ENCODE measurements at regions not wholly inside any gene's neighbourhood (a gene's known extent, or its start where the extent isn't known, plus 50 kb on each side); places are given as distances from the start of the nearest gene placed in this dataset.

DNA sequence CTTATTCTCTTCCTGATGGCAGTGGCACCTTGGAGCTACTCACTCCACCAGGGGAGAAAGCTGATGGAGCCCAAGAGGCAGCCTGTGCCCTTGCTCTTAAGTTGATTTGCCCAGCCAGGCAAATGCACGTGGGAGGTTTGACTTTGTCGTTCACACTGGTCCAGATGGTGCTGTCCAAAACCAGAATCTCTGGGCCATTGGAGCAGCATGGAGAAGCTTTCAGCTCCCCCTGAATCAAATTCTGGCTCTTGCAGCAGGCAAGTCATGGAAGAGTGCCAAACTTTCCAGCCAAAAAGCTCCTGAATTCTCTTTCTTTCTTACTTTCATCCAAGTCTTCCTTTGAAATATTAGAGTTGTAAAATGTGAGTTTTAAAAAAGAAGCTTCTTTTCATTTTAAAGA is 970.4 kb downstream of the RPA4 start:
- H3K4me1 ChIP-seq (ENCODE audit: control insufficient read depth, insufficient read depth, low read length): no peaks in the 10 kb centered on the region
- H3K9me3 ChIP-seq (ENCODE audit: control insufficient read depth, insufficient read depth, low read depth, low read length): no peaks in the 10 kb centered on the region
- ATAC-seq (no peak), DNase-seq (ENCODE audit: low read depth, low spot score) (no peak)
- H3K27me3 ChIP-seq (ENCODE audit: control insufficient read depth, insufficient read depth, low read length): no peaks in the 10 kb centered on the region
- BruUV-seq (replicated peaks): no TSS peak
- CTCF ChIA-PET: no interaction called here
- TF ChIP-seq TCF7L2 (IDR thresholded peaks at IDR 0.05; ENCODE audit: low read depth, low read length) (no peak), SIN3A (IDR thresholded peaks at IDR 0.05; ENCODE audit: borderline replicate concordance, insufficient read depth, low read depth, low read length) (no peak), POLR2AphosphoS5 (IDR thresholded peaks at IDR 0.05; ENCODE audit: low read depth, low read length) (no peak)
- TF ChIP-seq, protein P1, sequence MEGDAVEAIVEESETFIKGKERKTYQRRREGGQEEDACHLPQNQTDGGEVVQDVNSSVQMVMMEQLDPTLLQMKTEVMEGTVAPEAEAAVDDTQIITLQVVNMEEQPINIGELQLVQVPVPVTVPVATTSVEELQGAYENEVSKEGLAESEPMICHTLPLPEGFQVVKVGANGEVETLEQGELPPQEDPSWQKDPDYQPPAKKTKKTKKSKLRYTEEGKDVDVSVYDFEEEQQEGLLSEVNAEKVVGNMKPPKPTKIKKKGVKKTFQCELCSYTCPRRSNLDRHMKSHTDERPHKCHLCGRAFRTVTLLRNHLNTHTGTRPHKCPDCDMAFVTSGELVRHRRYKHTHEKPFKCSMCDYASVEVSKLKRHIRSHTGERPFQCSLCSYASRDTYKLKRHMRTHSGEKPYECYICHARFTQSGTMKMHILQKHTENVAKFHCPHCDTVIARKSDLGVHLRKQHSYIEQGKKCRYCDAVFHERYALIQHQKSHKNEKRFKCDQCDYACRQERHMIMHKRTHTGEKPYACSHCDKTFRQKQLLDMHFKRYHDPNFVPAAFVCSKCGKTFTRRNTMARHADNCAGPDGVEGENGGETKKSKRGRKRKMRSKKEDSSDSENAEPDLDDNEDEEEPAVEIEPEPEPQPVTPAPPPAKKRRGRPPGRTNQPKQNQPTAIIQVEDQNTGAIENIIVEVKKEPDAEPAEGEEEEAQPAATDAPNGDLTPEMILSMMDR (IDR thresholded peaks at IDR 0.05): no peak
- TF ChIP-seq, protein P2, sequence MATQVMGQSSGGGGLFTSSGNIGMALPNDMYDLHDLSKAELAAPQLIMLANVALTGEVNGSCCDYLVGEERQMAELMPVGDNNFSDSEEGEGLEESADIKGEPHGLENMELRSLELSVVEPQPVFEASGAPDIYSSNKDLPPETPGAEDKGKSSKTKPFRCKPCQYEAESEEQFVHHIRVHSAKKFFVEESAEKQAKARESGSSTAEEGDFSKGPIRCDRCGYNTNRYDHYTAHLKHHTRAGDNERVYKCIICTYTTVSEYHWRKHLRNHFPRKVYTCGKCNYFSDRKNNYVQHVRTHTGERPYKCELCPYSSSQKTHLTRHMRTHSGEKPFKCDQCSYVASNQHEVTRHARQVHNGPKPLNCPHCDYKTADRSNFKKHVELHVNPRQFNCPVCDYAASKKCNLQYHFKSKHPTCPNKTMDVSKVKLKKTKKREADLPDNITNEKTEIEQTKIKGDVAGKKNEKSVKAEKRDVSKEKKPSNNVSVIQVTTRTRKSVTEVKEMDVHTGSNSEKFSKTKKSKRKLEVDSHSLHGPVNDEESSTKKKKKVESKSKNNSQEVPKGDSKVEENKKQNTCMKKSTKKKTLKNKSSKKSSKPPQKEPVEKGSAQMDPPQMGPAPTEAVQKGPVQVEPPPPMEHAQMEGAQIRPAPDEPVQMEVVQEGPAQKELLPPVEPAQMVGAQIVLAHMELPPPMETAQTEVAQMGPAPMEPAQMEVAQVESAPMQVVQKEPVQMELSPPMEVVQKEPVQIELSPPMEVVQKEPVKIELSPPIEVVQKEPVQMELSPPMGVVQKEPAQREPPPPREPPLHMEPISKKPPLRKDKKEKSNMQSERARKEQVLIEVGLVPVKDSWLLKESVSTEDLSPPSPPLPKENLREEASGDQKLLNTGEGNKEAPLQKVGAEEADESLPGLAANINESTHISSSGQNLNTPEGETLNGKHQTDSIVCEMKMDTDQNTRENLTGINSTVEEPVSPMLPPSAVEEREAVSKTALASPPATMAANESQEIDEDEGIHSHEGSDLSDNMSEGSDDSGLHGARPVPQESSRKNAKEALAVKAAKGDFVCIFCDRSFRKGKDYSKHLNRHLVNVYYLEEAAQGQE (IDR thresholded peaks at IDR 0.05; ENCODE audit: insufficient read depth in 1 of 2, low read depth in 2 of 2, low read length in 1 of 2): no peak
- H3K27ac ChIP-seq (ENCODE audit: low read length): no peak overlapping the region
- in situ Hi-C loops (cut with HindIII; ENCODE audit: low pct_unique_long_range_greater_than_20kb, low sequenced_read_pairs): no loop called here
- no peaks in the 10 kb centered on the region for H3K36me3 ChIP-seq (ENCODE audit: control insufficient read depth, insufficient read depth, low read length)
- no peak overlapping the region for H3K4me3 ChIP-seq (ENCODE audit: low read depth in 2 of 2, low read length in 2 of 2)
- POLR2A ChIA-PET: interaction anchor here (0.6 kb wide), 1 partner anchor 468 kb away, joined by 3 read pairs; no protein-coding TSS in a partner anchor
- intact Hi-C loops (cut with micrococcal nuclease; ENCODE audit: unreplicated experiment): no loop called here

DNA sequence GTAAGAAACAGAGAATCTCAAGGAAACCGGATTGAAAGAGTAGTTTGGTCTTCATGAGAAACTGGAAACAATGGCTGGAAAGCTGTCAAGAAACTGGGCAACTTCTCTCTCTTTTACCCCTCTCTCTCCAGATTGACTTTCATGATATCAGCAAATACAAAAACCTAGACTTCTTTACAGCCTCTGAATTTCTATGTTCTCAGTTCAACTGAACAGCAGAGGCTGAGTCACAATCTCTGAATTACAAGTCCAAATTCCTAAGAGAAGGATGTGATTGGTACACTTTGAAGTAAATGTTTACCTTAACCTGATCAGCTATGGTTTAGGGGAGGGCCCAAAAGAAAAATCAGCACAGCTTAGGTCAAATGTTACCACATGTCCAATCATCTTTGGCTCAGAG is 974.9 kb downstream of the RPA4 start:
- no peaks in the 10 kb centered on the region for H3K9me3 ChIP-seq (ENCODE audit: control insufficient read depth, insufficient read depth, low read depth, low read length)
- in situ Hi-C loops (cut with HindIII; ENCODE audit: low pct_unique_long_range_greater_than_20kb, low sequenced_read_pairs): no loop called here

More for the DNA sequence above, 974.9 kb downstream of the RPA4 start:
- no peaks in the 10 kb centered on the region for H3K4me1 ChIP-seq (ENCODE audit: control insufficient read depth, insufficient read depth, low read length)
- TF ChIP-seq SIN3A (IDR thresholded peaks at IDR 0.05; ENCODE audit: borderline replicate concordance, insufficient read depth, low read depth, low read length) (no peak), TCF7L2 (IDR thresholded peaks at IDR 0.05; ENCODE audit: low read depth, low read length) (no peak), POLR2AphosphoS5 (IDR thresholded peaks at IDR 0.05; ENCODE audit: low read depth, low read length) (no peak)
- TF ChIP-seq, protein P2 (IDR thresholded peaks at IDR 0.05; ENCODE audit: insufficient read depth in 1 of 2, low read depth in 2 of 2, low read length in 1 of 2): no peak
- TF ChIP-seq, protein P1 (IDR thresholded peaks at IDR 0.05): no peak
- ChIA-PET POLR2A (no interaction called here), CTCF (no interaction called here)
- no TSS peak for BruUV-seq (replicated peaks)
- no peak overlapping the region for H3K4me3 ChIP-seq (ENCODE audit: low read depth in 2 of 2, low read length in 2 of 2)
- H3K27ac ChIP-seq (ENCODE audit: low read length): no peak overlapping the region
- no peaks in the 10 kb centered on the region for H3K36me3 ChIP-seq (ENCODE audit: control insufficient read depth, insufficient read depth, low read length)
- H3K27me3 ChIP-seq (ENCODE audit: control insufficient read depth, insufficient read depth, low read length): no peaks in the 10 kb centered on the region
- DNase-seq (ENCODE audit: low read depth, low spot score) (no peak), ATAC-seq (no peak)
- intact Hi-C loops (cut with micrococcal nuclease; ENCODE audit: unreplicated experiment): no loop called here
